RWPE1 (cell line): ENCODE measurements at regions not wholly inside any gene's neighbourhood (a gene's known extent, or its start where the extent isn't known, plus 50 kb on each side); places are given as distances from the start of the nearest gene placed in this dataset.

Source experiments
- CTCF ChIA-PET: fragments of 350-600 bp; sonication (Branson Sonifier 250); formaldehyde crosslinking; extraction: SDS; loops from one replicate; lab custom pipeline; 2021; lab: Yijun Ruan, JAX
- POLR2A ChIA-PET: fragments of 400-600 bp; formaldehyde crosslinking; extraction: SDS; loops from one replicate; lab custom pipeline; 2020; ENCODE audit warnings: antibody characterized with exemption; ENCODE audit not compliant: low non-redundant PET; lab: Yijun Ruan, JAX
- DNase-seq: peaks from one replicate; pipeline ENCODE4 v3.0.0; 2012; ENCODE audit warnings: low spot score
- H3K27ac ChIP-seq: fragments of 450-650 bp; 2 replicates; pipeline ENCODE4 v1.5.1; 2017
- TF ChIP-seq, protein P1 (sequence below): fragments of 450-650 bp; conservative IDR thresholded peaks from 2 replicates; pipeline ENCODE4 v1.5.1; 2017; ENCODE audit warnings: low read depth, mild to moderate bottlenecking

DNA sequence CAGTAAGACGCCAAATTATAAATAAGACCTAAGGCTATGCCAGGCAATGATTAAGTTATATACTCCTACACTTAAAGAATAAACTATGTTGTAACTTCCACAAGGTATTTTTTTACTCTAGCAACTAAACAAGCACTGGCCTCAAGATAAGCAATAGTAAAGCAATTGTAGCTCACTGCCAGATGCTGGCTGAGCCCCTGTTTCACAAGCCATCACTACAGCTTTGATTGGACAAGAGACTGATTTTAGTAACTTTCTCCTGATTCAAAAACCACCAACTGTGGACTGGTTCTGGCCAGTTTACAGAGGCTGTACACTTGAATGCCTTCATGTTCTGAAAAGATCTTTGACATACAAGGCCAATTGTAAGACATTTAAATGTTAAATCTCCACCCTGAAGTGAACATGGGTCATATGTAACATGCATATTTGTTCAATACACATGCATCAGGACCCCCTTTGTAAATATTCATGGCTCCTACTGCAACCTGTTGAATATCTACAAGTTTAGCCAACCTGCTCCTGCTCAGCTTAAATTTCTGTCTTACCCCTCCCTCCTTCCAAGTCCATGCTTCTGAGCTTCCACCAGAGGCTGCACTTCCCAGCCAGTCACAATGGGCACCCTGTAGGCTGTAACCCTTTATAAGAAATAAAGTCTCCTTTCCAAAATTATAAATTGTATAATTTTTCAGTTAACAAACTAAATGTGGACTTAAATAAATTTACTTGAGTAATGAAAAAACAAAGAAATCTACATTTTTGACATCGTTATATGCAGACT, 423.6 kb downstream of the ANKRD50 start:
- no peak for DNase-seq
- H3K27ac ChIP-seq: no peak overlapping the region
- TF ChIP-seq, protein P1, sequence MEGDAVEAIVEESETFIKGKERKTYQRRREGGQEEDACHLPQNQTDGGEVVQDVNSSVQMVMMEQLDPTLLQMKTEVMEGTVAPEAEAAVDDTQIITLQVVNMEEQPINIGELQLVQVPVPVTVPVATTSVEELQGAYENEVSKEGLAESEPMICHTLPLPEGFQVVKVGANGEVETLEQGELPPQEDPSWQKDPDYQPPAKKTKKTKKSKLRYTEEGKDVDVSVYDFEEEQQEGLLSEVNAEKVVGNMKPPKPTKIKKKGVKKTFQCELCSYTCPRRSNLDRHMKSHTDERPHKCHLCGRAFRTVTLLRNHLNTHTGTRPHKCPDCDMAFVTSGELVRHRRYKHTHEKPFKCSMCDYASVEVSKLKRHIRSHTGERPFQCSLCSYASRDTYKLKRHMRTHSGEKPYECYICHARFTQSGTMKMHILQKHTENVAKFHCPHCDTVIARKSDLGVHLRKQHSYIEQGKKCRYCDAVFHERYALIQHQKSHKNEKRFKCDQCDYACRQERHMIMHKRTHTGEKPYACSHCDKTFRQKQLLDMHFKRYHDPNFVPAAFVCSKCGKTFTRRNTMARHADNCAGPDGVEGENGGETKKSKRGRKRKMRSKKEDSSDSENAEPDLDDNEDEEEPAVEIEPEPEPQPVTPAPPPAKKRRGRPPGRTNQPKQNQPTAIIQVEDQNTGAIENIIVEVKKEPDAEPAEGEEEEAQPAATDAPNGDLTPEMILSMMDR: no peak
- ChIA-PET POLR2A (no interaction called here), CTCF (interaction anchor here (1.0 kb wide), 1 partner anchor 34 kb away, joined by 3 read pairs; no protein-coding TSS in a partner anchor)

DNA sequence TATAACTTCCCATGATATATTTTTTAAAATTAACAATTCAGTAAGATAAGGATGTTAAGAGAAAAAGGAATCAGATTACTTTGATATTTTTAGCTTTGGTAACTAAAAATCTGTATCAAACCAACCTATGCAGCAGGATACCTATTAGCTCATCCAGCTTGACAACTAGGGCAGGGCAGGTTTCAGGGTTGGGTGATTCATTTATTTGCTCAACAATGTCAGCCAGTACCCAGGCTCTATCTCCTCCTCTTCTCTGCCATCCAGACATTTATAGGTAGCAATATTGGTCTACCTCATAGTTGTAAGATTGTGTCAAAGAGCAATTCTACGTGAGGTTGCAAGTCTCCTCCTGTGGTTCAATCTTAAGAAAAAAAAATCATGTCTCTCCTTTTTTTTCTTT, 421.9 kb downstream of the ANKRD50 start:
- CTCF ChIA-PET: no interaction called here
- TF ChIP-seq, protein P1: no peak
- POLR2A ChIA-PET: no interaction called here
- H3K27ac ChIP-seq: no peak overlapping the region
- DNase-seq: peak; percentile 53

DNA sequence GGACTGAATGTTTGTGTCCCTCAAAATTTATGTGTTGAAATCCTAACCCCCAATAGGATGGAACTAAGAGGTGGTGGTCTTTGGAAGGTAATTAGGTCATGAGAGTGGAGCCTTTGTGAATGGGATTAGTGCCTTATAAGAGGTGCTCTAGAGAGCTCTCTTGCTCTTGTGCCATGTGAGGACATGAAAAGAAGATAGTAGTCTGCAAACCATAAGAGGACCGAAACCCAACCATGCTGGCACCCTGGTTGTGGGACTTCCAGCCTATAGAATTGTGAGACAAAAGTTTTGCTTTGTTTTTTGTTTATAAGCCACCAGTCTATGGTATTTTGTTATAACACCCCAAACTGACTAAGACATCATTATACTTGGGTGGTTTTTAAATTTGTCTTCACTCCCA, 417.1 kb downstream of the ANKRD50 start:
- ChIA-PET POLR2A (no interaction called here), CTCF (no interaction called here)
- TF ChIP-seq, protein P1: no peak
- no peak overlapping the region for H3K27ac ChIP-seq
- DNase-seq: no peak

DNA sequence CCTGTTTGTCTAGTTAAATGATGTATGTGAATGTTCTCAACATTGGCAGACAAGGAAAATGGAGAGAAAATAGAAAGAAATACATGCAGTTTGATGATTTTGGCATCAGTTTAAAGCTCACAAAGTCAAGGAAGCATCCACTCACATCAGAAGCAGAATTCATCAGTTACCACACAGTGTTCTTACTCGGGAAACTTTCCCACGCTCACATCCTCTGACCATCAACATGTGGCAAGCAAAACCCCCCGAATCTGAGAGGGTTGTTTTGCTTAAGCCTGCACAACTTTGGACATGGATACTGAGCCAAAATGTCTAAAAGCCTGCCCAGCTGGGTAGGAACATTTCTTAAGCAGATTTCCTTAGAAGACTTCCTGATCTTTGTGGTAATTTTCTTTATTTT, 407.6 kb downstream of the ANKRD50 start:
- TF ChIP-seq, protein P1: no peak
- H3K27ac ChIP-seq: no peak overlapping the region
- ChIA-PET POLR2A (no interaction called here), CTCF (no interaction called here)
- no peak for DNase-seq

DNA sequence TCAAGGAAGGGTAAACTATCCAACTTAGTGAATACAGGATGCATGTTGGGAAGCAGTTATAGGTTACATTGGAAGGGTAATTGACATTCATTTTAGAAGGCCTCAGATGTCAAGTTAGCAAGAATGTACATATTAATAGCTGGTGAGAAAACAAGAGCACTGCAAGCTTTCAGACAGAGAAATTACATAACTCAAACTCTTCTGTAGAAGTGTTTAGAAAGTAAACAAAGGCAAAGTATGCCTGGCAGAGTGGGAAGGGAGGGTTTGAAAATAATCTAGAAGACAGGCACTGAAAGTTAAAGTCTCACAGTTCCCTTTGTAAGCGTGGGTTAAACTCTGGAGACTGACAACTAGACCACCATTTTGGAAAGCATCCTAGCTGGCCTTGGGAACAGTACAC, 406.2 kb downstream of the ANKRD50 start:
- no peak for DNase-seq
- no peak overlapping the region for H3K27ac ChIP-seq
- TF ChIP-seq, protein P1: no peak
- ChIA-PET POLR2A (no interaction called here), CTCF (no interaction called here)

DNA sequence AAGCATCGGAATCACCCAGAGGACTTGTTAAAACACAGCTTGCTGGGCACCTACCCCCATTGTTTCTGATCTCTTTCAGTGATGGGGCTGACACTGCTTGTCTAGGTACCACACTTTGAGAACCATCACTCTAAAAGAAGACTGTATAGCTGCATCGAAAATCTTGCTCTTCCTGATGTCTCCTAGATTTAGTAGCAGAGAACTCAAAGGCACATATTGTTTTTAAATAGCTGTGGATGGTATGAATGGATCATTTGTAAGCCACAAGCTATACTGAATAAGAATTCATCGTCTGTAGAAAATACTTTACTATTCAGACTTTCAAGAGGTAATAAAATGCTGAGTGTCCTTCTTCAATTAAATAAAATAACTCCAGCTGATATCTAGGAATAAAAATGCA, 405.4 kb downstream of the ANKRD50 start:
- CTCF ChIA-PET: interaction anchor here (1.5 kb wide), 1 partner anchor 15 kb away, joined by 6 read pairs; no protein-coding TSS in a partner anchor

More for the DNA sequence above, 405.4 kb downstream of the ANKRD50 start:
- no peak for DNase-seq
- POLR2A ChIA-PET: no interaction called here
- H3K27ac ChIP-seq: no peak overlapping the region
- TF ChIP-seq, protein P1: no peak
